ENCODE measurements at regions not wholly inside any gene's neighbourhood (a gene's known extent, or its start where the extent isn't known, plus 50 kb on each side); places are given as distances from the start of the nearest gene placed in this dataset.
"Not testable (repeated sequence)": the region's sequence is repeated elsewhere in the genome, so short reads cannot be mapped to it uniquely, and the experiment has no call there.

GRCh38 chr9:129301941-129302340 lies 123.9 kb upstream of the IER5L start:
- DNase-seq = no peak

- DNase-seq = not testable (repeated sequence)
Observed at GRCh38 chr9:129296195-129296594, 118.1 kb upstream of the IER5L start.

GRCh38 chr9:129291041-129291501 lies 113.0 kb upstream of the IER5L start:
- no peak for DNase-seq

- DNase-seq = no peak
Observed at GRCh38 chr9:129290606-129291005, 112.5 kb upstream of the IER5L start.

DNA sequence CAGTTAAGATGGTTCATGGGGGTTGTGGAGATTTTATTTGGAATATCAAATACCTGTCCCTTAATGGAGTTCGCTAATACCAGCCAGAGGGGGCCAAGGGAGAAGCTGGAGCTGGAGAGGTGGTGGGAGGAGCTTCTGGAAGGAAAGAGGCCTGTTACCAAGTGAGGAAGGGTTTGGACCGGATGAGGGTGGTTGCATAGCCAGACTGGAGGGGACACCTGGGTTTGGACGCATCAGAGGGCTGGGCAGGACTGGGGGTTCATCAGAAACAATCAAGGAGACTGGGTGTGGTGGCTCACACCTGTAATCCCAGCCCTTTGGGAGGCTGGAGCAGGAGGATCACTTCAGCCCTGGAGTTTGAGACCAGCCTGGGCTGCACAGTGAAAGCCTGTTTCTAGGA lies 111.8 kb upstream of the IER5L start:
- DNase-seq = no peak

- DNase-seq = no peak
Observed at GRCh38 chr9:129289131-129289731, 111.2 kb upstream of the IER5L start.

GRCh38 chr9:129287619-129288305 lies 109.7 kb upstream of the IER5L start:
- no peak for DNase-seq

DNA sequence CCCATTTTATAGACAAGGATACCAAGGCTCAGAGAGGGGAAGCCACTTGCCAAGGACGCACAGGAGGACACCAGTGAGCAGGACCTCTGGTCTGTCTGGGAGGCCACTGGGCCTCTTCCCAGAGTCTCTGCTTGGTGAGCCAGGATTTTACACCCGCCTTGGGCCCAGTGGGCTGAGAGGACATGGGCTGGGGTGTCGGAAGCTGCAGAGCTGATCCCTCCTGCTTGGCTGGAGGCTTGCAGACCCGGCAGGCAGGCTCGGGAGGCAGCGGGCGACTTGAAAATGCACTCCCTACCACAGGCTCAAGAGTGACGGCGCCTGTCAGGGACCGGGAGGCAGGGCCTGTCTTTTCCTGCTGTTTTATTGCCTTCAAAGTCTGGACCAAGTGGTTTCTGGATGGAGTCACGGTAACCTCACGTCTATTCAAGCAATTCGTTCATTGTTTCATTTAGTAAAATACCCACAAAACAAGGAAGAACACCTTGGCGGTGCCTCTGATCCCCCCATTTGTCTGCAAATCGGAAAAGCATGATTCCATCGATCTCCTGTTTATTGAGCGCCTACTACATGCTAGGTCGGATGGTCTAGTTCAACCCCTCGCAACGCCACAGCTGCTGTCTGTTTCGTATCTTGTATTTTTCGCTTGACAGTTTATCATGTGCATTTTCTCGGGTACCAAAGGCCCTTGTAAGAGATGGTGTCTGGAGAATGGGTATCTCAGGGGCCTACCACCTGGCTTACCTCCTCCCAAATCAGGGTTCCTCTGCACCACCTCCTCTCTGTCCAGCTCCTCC lies 108.1 kb upstream of the IER5L start:
- no peak for DNase-seq

DNA sequence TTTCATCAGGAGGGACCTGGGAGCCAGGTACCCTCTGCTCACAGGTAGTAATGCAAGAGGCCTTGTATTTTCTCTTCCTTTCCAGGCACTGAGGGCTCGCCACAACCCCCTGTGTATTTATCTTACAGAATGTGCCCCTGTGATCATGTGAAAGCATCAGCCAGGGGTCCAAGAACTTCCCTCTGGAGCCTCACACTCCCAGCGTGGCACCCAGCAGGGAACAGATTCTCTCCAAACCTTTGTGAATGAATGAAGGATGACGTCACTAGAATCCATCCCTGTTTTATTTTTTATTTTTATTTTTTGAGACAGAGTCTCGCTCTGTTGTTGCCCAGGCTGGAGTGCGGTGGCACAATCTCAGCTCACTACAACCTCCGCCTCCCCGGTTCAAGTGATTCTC lies 107.3 kb upstream of the IER5L start:
- no peak for DNase-seq

DNA sequence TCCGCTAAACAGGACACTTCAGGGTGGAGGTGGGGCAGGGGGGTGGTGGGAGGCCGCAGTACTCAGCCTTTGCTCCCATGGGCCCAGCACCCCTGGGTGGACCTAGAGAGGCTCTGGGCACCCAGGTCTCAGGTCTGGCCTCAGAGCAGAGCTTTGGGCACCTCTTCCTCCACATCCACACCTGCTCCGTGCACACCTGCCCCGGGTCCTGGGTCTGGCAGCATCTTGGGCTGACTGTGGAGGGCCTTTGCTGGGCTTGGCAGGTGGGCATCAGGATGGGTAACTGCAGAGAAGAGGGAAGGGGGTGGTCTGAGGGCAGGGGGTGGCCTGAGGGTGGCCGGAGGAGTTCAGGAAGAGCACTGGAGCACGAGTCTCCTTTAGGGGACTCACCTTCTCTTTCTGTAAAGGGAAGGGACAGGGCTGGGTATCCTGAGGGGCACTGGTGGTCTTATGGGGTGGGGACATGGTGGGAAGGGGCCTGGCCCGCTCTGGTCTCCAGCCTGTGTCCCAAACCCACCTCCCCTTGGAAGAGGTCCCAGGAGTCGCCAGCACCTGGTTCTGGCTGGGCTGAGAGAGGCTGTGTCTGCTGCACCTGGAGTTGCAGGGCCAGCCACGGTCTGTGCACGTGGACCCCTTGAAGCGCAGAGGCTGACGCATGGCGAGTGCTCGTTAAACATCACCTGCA lies 106.7 kb upstream of the IER5L start:
- DNase-seq = no peak

GRCh38 chr9:129283705-129284606 lies 105.9 kb upstream of the IER5L start:
- no peak for DNase-seq

DNA sequence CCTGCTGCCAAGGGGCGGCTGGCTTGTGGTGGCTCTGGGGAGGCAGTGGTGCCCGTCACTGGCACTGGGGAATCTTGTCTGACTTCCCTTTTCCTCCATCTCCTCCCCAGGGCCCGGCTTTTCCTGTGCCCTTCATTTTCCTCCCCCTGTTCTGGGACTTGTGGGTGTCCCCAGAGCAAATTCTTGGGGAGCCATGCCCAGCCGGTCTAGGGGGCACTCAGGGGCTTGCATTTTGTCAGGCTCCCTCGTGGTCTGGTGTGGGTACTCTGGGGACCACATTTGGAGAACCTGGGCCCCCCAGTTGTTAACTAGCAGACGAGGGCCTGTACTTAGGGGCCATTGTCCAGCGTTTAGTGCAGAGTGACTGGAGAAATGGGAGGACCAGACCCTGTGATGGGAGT lies 105.2 kb upstream of the IER5L start:
- no peak for DNase-seq

GRCh38 chr9:129282731-129283211 lies 104.7 kb upstream of the IER5L start:
- DNase-seq = no peak

DNA sequence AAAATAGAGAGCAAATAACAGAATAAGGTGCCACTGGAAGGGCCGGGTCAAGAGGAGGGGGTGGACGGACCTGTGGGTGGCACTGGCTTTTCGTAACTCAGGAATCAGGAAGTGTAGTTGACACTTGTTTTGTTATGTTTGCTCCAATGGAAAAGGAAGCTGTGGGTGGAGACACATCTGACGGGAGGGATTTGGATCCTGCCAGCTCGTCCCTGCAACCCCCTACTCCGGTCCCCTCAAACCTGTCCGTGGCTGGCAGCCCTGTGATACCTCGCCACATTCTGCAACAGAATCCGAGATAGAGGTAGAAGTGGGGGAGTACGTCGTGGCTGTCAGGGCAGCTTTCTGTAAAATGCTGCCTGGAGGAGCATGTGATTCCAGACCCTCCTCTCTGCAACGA lies 104.2 kb upstream of the IER5L start:
- DNase-seq = no peak

DNA sequence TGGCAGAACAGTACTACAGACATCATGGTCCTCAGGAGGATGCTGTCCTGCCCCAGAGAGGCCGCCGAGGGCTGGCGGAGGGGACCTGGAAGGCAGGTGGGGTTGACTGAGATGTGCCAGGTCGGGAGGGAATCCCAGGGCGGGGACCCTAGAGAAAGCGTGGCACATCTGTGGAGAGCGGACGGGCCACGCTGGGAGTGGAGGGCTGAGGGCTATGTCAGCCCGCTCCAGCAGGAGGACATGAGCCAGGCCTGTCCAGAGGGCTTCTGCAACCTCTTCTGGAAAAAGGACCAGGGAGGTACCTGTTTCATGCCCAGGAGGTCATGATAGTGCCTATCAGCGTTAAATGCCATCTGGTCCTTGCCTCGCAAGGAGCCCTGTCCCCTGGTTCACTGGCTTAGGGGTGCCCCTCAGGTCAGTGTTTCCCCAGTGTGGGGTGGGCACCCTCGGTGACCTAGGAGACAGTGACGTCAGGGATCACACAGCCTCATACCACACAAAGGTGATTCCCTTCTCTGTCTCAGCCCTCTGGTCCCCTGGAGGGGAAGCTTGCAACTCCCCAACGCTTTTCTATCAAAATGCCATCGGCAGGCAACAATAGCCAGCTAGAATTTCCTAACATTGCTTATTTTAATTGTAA lies 103.6 kb upstream of the IER5L start:
- DNase-seq = no peak

GRCh38 chr9:129280623-129281271 lies 102.7 kb upstream of the IER5L start:
- DNase-seq = no peak

DNA sequence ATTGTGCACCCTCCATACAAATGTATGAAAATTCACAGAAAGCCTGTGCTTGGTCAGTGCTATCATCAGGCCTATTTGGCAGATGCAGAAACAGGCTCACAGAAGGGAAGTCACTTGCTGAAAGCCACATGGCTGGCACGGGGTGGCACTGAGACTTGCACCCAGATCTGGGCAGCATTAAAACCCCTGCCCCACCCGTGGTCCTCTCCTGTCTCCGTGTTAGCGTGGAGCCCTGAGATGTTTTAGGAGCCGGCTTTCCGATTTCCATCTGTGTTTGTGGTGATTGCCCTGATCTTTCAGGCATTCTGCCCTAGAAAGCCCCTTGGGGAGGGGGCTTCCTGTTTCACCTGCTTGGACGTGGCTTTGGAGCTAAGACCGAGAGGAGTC lies 102.2 kb upstream of the IER5L start:
- DNase-seq = no peak

DNA sequence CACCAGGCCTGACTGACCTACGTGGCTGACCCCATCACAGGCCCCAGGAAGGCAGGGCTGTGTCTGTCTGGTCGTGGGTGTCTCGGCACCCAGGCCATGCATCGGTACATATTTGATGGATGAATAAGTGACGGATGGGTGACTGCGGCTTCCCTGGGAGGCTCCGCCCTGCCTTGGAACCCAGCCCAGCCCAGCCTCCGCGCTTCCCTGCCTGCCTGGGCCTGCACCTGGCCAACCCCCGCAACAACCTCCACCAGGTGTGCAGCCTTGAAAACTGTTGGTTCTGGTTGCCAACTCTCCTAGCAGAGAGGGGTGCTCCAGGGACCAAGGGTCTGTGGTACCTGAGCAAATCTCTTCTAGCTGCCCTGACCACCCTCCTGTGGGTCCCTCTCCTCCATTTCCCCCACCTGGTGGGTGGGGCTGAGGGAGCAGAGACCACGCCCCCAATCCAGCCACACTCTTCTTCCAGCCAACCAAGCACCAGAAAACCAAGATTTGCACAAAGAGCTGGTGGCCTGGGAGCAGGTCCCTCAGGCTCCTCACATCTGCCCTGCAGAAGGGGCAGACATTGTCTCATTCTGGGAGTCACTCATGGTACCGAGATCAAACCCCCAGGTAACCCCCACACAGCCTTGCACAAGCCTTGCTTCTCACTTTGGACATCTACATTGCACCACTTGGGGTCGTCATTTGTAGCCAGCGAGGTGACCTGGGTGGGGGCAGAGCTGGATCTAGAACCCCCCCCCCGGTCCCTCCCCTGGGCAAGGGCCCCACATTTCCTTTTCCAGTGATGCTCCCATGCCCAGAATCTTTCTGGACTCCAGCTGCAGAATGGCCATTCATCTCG lies 100.6 kb upstream of the IER5L start:
- peak; percentile 52 for DNase-seq

GRCh38 chr9:129276486-129277230 lies 98.6 kb upstream of the IER5L start:
- no peak for DNase-seq

Measured in EL (cell line).